H1 (cell line): ENCODE measurements at regions not wholly inside any gene's neighbourhood (a gene's known extent, or its start where the extent isn't known, plus 50 kb on each side); places are given as distances from the start of the nearest gene placed in this dataset.

ENCODE experiments used
- CTCF ChIA-PET: fragments of 300-600 bp; sonication (Branson Sonifier 250); formaldehyde crosslinking; loops from one replicate; lab custom pipeline; 2021; ENCODE audit not compliant: partially characterized antibody; lab: Charles Lee
- POLR2A ChIA-PET: fragments of 300-600 bp; sonication (Branson Sonifier 250); formaldehyde crosslinking; loops from one replicate; lab custom pipeline; 2021; ENCODE audit warnings: inconsistent platforms; ENCODE audit not compliant: partially characterized antibody; lab: Charles Lee
- DNase-seq, 2 experiments: peaks; one replicate each; pipeline versions ENCODE4 v3.0.0 to v3.0.0-alpha.2; 2010 to 2022; ENCODE audit warnings: low spot score in 2 of 2, low read depth in 1 of 2, mixed read lengths in 1 of 2
- FAIRE-seq: peaks from 2 replicates; lab custom pipeline; 2011; peaks lifted over from hg19 to GRCh38; lab: Jason Lieb, UNC
- H2AFZ ChIP-seq: 2 replicates; pipeline ENCODE4 v1.8.1; 2012; ENCODE audit warnings: low read length, inconsistent platforms
- H2AK5ac ChIP-seq: 2 replicates; pipeline ENCODE4 v1.6.1; 2013; ENCODE audit warnings: low read depth, low read length
- H2BK120ac ChIP-seq: replicated peaks from 2 replicates; pipeline ENCODE3; 2013; ENCODE audit warnings: low read depth, low read length, inconsistent platforms
- H2BK12ac ChIP-seq: 2 replicates; pipeline ENCODE4 v1.6.1; 2013; ENCODE audit warnings: low read depth, low read length
- H2BK15ac ChIP-seq: 2 replicates; pipeline ENCODE4 v1.6.1; 2013; ENCODE audit warnings: low read length
- H2BK20ac ChIP-seq: 2 replicates; pipeline ENCODE4 v1.6.1; 2013; ENCODE audit warnings: low read length
- H2BK5ac ChIP-seq: 2 replicates; pipeline ENCODE4 v1.6.1; 2013; ENCODE audit warnings: low read depth, low read length
- H3K14ac ChIP-seq: 2 replicates; pipeline ENCODE4 v1.6.1; 2013; ENCODE audit warnings: inconsistent platforms; ENCODE audit not compliant: insufficient read length
- H3K18ac ChIP-seq: 2 replicates; pipeline ENCODE4 v1.6.1; 2013; ENCODE audit warnings: low read length; ENCODE audit errors: extremely low read depth
- H3K23ac ChIP-seq: 2 replicates; pipeline ENCODE4 v1.6.1; 2013; ENCODE audit warnings: inconsistent platforms; ENCODE audit not compliant: insufficient read length
- H3K23me2 ChIP-seq: 2 replicates; pipeline ENCODE4 v1.6.1; 2013; ENCODE audit warnings: low read depth, low read length
- H3K27ac ChIP-seq: 2 replicates; pipeline ENCODE4 v1.6.1; 2011; ENCODE audit warnings: low read depth, low read length, inconsistent platforms
- H3K27me3 ChIP-seq, 4 experiments: replicated peaks in 1 of 4; 1 replicate in 1 of 4; 2 replicates in 3 of 4; pipeline versions ENCODE4 v1.6.1 to v1.8.1; 2011 to 2013; ENCODE audit warnings: low read length in 3 of 4, mild to moderate bottlenecking in 3 of 4, inconsistent platforms in 2 of 4, mixed read lengths in 2 of 4, moderate library complexity in 1 of 4; ENCODE audit not compliant: control insufficient read depth in 3 of 4, insufficient read depth in 3 of 4; ENCODE audit errors: extremely low read depth in 1 of 4
- H3K36me3 ChIP-seq, 4 experiments: 2 replicates each; pipeline versions ENCODE4 v1.6.1 to v1.8.1; 2011 to 2013; ENCODE audit warnings: mild to moderate bottlenecking in 4 of 4, low read length in 3 of 4, moderate library complexity in 2 of 4, control low read depth in 1 of 4, inconsistent platforms in 1 of 4; ENCODE audit not compliant: insufficient read depth in 4 of 4, control insufficient read depth in 2 of 4
- H3K4ac ChIP-seq: replicated peaks from 2 replicates; pipeline ENCODE3; 2013; ENCODE audit warnings: low read length, low read depth, mixed read lengths, inconsistent platforms; ENCODE audit not compliant: insufficient read length
- H3K4me1 ChIP-seq, 4 experiments: replicated peaks in 1 of 4; 1 replicate in 1 of 4; 2 replicates in 3 of 4; pipeline versions ENCODE4 v1.6.1 to v1.8.1; 2011 to 2013; ENCODE audit warnings: low read length in 3 of 4, inconsistent platforms in 2 of 4, mixed read lengths in 1 of 4; ENCODE audit not compliant: insufficient read depth in 4 of 4, control insufficient read depth in 3 of 4
- H3K4me2 ChIP-seq, 2 experiments: 2 replicates each; pipeline versions ENCODE4 v1.6.1 to v1.8.1; 2011 to 2013; ENCODE audit warnings: low read depth in 2 of 2, low read length in 2 of 2, control low read depth in 1 of 2, inconsistent platforms in 1 of 2, mild to moderate bottlenecking in 1 of 2; ENCODE audit not compliant: insufficient read depth in 1 of 2
- H3K4me3 ChIP-seq, 4 experiments: fragments of 200-600, 300-600 bp in 1 of 4; sonication (generic), shearing (Covaris generic), sonication (Bioruptor Twin) in 1 of 4; 2 replicates each; pipeline versions ENCODE4 v1.5.1 to v1.8.1; 2011 to 2016; ENCODE audit warnings: low read length in 4 of 4, low read depth in 3 of 4, control low read depth in 2 of 4, inconsistent platforms in 2 of 4, mild to moderate bottlenecking in 2 of 4, mixed read lengths in 1 of 4, moderate library complexity in 1 of 4; ENCODE audit not compliant: insufficient read depth in 2 of 4; ENCODE audit errors: extremely low read depth in 1 of 4
- H3K56ac ChIP-seq: replicated peaks from 2 replicates; pipeline ENCODE3; 2013; ENCODE audit warnings: low read depth, mild to moderate bottlenecking, mixed read lengths, low read length, inconsistent platforms; ENCODE audit not compliant: insufficient read length
- H3K79me1 ChIP-seq: 2 replicates; pipeline ENCODE4 v1.6.1; 2013; ENCODE audit warnings: low read depth, low read length, control low read depth
- H3K79me2 ChIP-seq, 2 experiments: 2 replicates each; pipeline versions ENCODE4 v1.6.1 to v1.8.1; 2012 to 2013; ENCODE audit warnings: low read length in 2 of 2, mild to moderate bottlenecking in 2 of 2, inconsistent platforms in 1 of 2; ENCODE audit not compliant: insufficient read depth in 2 of 2, control insufficient read depth in 1 of 2
- H3K9ac ChIP-seq, 4 experiments: replicated peaks in 1 of 4; 1 replicate in 1 of 4; 2 replicates in 3 of 4; pipeline versions ENCODE4 v1.6.1 to v1.8.1; 2011 to 2013; ENCODE audit warnings: low read depth in 3 of 4, low read length in 3 of 4, control low read depth in 2 of 4, mild to moderate bottlenecking in 2 of 4, moderate library complexity in 2 of 4, inconsistent platforms in 1 of 4; ENCODE audit errors: extremely low read depth in 1 of 4
- H3K9me3 ChIP-seq, 2 experiments: 2 replicates each; pipeline versions ENCODE4 v1.6.1 to v1.8.1; 2012 to 2013; ENCODE audit warnings: mild to moderate bottlenecking in 2 of 2, moderate library complexity in 2 of 2, control low read depth in 1 of 2, inconsistent platforms in 1 of 2, low read depth in 1 of 2, low read length in 1 of 2, mixed read lengths in 1 of 2; ENCODE audit not compliant: insufficient read depth in 2 of 2
- H4K20me1 ChIP-seq, 2 experiments: replicated peaks in 1 of 2; 2 replicates each; pipeline versions ENCODE3 to v1.8.1; 2011 to 2013; ENCODE audit warnings: inconsistent platforms in 2 of 2, low read length in 2 of 2, mild to moderate bottlenecking in 1 of 2; ENCODE audit not compliant: insufficient read depth in 2 of 2, control insufficient read depth in 1 of 2
- H4K5ac ChIP-seq: 2 replicates; pipeline ENCODE4 v1.6.1; 2013; ENCODE audit warnings: low read length, low read depth, mixed read lengths, inconsistent platforms; ENCODE audit not compliant: insufficient read length
- H4K8ac ChIP-seq: 2 replicates; pipeline ENCODE4 v1.8.0; 2013; ENCODE audit warnings: mild to moderate bottlenecking, moderate library complexity, low read length, inconsistent platforms; ENCODE audit not compliant: insufficient read depth; ENCODE audit errors: extremely low read depth
- H4K91ac ChIP-seq: replicated peaks from 2 replicates; pipeline ENCODE3; 2013; ENCODE audit warnings: low read length, mixed read lengths, inconsistent platforms; ENCODE audit not compliant: insufficient read length
- BACH1 ChIP-seq: IDR thresholded peaks from 2 replicates; pipeline ENCODE4 v1.6.1; 2012; ENCODE audit warnings: low read length, improper control_type of control experiment
- CEBPB ChIP-seq: IDR thresholded peaks from 2 replicates; pipeline ENCODE4 v1.6.1; 2012; ENCODE audit warnings: low read depth, low read length
- EGR1 ChIP-seq: IDR thresholded peaks from 2 replicates; pipeline ENCODE4 v1.6.1; 2011; ENCODE audit warnings: low read depth, low read length, borderline replicate concordance
- HDAC2 ChIP-seq, 2 experiments: fragments of 300-600 bp in 1 of 2; sonication (generic) in 1 of 2; IDR thresholded peaks; 2 replicates each; pipeline ENCODE4 v1.6.1; 2011 to 2012; ENCODE audit warnings: low read depth in 2 of 2, low read length in 2 of 2, mild to moderate bottlenecking in 2 of 2, moderate library complexity in 2 of 2, borderline replicate concordance in 1 of 2, inconsistent platforms in 1 of 2
- MAFK ChIP-seq: IDR thresholded peaks from 2 replicates; pipeline ENCODE4 v1.6.1; 2012; ENCODE audit warnings: low read depth, mild to moderate bottlenecking, improper control_type of control experiment, low read length
- POLR2AphosphoS5 ChIP-seq: IDR thresholded peaks from 2 replicates; pipeline ENCODE4 v1.6.1; 2011; ENCODE audit warnings: low read depth, low read length
- SIX5 ChIP-seq: IDR thresholded peaks from 2 replicates; pipeline ENCODE4 v1.6.1; 2011; ENCODE audit warnings: mild to moderate bottlenecking, low read depth, low read length
- SP1 ChIP-seq: IDR thresholded peaks from 2 replicates; pipeline ENCODE4 v1.6.1; 2011; ENCODE audit warnings: low read depth, low read length
- YY1 ChIP-seq: IDR thresholded peaks from 2 replicates; pipeline ENCODE4 v1.6.1; 2011; ENCODE audit warnings: low read depth, mild to moderate bottlenecking, low read length
- WGBS, 2 experiments: shearing (Covaris generic) in 1 of 2; methylation state at CpG; one replicate each; pipeline versions ENCODE4 v1.1.6 to v1.1.7; 2013 to 2015; ENCODE audit warnings: low lambda C conversion rate in 2 of 2, mixed read lengths in 2 of 2, inconsistent platforms in 1 of 2, low coverage in 1 of 2, missing lambda C conversion rate in 1 of 2; ENCODE audit not compliant: insufficient replicate concordance in 2 of 2, insufficient coverage in 1 of 2, insufficient read length in 1 of 2; ENCODE audit errors: extremely low coverage in 1 of 2, missing lambda C conversion rate in 1 of 2; 5-methylcytosine and 5-hydroxymethylcytosine counted together
- TF ChIP-seq, protein P1 (sequence below): IDR thresholded peaks from 2 replicates; pipeline ENCODE4 v1.6.1; 2012; ENCODE audit warnings: low read length, inconsistent platforms

DNA sequence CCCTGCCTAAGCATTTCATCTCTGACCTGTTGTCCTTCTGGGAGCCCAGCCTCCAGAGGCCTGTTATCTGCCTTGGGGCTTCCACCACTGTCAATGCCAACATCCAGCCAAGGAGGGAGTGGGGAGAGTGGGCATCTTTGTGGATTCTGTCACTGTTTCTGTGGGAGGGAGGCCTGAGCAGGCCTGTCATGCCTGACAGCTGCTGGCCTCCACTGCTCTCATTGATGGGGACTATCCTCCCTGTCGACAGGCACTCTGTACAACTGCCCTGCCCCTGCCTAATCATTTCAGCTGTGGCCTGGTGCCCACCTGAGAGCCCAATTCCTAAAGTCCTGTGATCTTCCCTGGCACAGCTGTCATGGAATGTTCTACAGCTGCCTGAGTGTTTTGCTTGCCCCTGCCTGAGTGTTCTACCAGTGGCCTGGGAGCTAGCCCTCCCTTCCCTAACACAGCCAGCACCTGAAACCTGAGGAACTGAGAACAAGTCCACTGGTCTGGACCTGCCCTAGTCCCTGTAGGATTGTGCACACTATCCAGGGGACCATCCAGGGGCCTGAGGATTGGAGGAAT lies 145.3 kb downstream of the FAM83B start:
- no peak overlapping the region for H3K14ac ChIP-seq
- H2BK120ac ChIP-seq = no peak overlapping the region
- no peak overlapping the region for H4K8ac ChIP-seq
- no peaks in the 10 kb centered on the region for H3K36me3 ChIP-seq
- H2BK5ac ChIP-seq = no peak overlapping the region
- no peak overlapping the region for H2BK15ac ChIP-seq
- no peak overlapping the region for H4K5ac ChIP-seq
- no peak overlapping the region for H2AK5ac ChIP-seq
- FAIRE-seq (no peak), DNase-seq (no peak)
- no peaks in the 10 kb centered on the region for H3K79me2 ChIP-seq
- POLR2A ChIA-PET = no interaction called here
- no peak overlapping the region for H3K23ac ChIP-seq
- H3K56ac ChIP-seq = no peak overlapping the region
- H3K4ac ChIP-seq = no peak overlapping the region
- H3K27ac ChIP-seq = no peak overlapping the region
- 92% methylated on average over 1 of the region's 1 CpG; no CpG with 5 or more reads in 1 of the 2 experiments for WGBS, 2 experiments
- H3K9me3 ChIP-seq = no peaks in the 10 kb centered on the region
- H3K4me1 ChIP-seq = no peaks in the 10 kb centered on the region
- H3K23me2 ChIP-seq = no peaks in the 10 kb centered on the region
- H2AFZ ChIP-seq = no peak overlapping the region
- H4K20me1 ChIP-seq = no peaks in the 10 kb centered on the region
- no peak overlapping the region for H3K4me2 ChIP-seq
- CTCF ChIA-PET = interaction anchor here (0.8 to 3.9 kb wide), 13 partner anchors 9 to 1610 kb away, joined by 3 to 25 read pairs (median 4); no protein-coding TSS in a partner anchor
- no peak overlapping the region for H3K4me3 ChIP-seq
- H4K91ac ChIP-seq = no peak overlapping the region
- no peaks in the 10 kb centered on the region for H3K79me1 ChIP-seq
- no peaks in the 10 kb centered on the region for H3K27me3 ChIP-seq
- no peak overlapping the region for H2BK12ac ChIP-seq
- H3K9ac ChIP-seq = no peak overlapping the region
- no peak overlapping the region for H2BK20ac ChIP-seq
- no peak overlapping the region for H3K18ac ChIP-seq
- TF ChIP-seq MAFK (no peak), HDAC2 (IDR thresholded peaks at IDR 0.05; ENCODE audit: borderline replicate concordance in 1 of 2, low read depth in 2 of 2, low read length in 2 of 2) (no peak), CEBPB (no peak), BACH1 (no peak), YY1 (no peak), EGR1 (no peak), SP1 (no peak), SIX5 (no peak), POLR2AphosphoS5 (no peak)
- TF ChIP-seq, protein P1, sequence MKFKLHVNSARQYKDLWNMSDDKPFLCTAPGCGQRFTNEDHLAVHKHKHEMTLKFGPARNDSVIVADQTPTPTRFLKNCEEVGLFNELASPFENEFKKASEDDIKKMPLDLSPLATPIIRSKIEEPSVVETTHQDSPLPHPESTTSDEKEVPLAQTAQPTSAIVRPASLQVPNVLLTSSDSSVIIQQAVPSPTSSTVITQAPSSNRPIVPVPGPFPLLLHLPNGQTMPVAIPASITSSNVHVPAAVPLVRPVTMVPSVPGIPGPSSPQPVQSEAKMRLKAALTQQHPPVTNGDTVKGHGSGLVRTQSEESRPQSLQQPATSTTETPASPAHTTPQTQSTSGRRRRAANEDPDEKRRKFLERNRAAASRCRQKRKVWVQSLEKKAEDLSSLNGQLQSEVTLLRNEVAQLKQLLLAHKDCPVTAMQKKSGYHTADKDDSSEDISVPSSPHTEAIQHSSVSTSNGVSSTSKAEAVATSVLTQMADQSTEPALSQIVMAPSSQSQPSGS = no peak
